HL-60 (cell line): ENCODE measurements at regions not wholly inside any gene's neighbourhood (a gene's known extent, or its start where the extent isn't known, plus 50 kb on each side); places are given as distances from the start of the nearest gene placed in this dataset.

Source experiments
- DNase-seq, 2 experiments: peaks; one replicate each; pipeline ENCODE4 v3.0.0-alpha.2; 2010 to 2020; ENCODE audit warnings: low read depth in 1 of 2, low spot score in 1 of 2
- H3K27ac ChIP-seq: fragments of 250-450 bp; sonication (Bioruptor Pico); replicated peaks from 2 replicates; pipeline ENCODE4 v1.5.1; 2020; ENCODE audit warnings: mild to moderate bottlenecking, moderate library complexity
- H3K27me3 ChIP-seq: fragments of 250-450 bp; sonication (Bioruptor Pico); 2 replicates; pipeline ENCODE4 v1.5.1; 2021; ENCODE audit warnings: mild to moderate bottlenecking, moderate library complexity; ENCODE audit not compliant: insufficient read depth, poor library complexity, severe bottlenecking
- H3K4me3 ChIP-seq: replicated peaks from 2 replicates; pipeline ENCODE4 v1.5.1; 2011; ENCODE audit warnings: mild to moderate bottlenecking, control low read depth, low read length; ENCODE audit not compliant: insufficient read depth
- GABPA ChIP-seq: IDR thresholded peaks from 2 replicates; pipeline ENCODE4 v1.6.1; 2012; ENCODE audit warnings: low read depth
- POLR2AphosphoS5 ChIP-seq: IDR thresholded peaks from 2 replicates; pipeline ENCODE4 v1.6.1; 2012; ENCODE audit warnings: low read depth
- SPI1 ChIP-seq: IDR thresholded peaks from 2 replicates; pipeline ENCODE4 v1.6.1; 2012; ENCODE audit warnings: low read depth, mild to moderate bottlenecking, borderline replicate concordance
- TF ChIP-seq, protein P1 (sequence below): IDR thresholded peaks from 2 replicates; pipeline ENCODE4 v1.6.1; 2012; ENCODE audit warnings: low read depth; ENCODE audit not compliant: insufficient replicate concordance
- TF ChIP-seq, protein P2 (sequence below): IDR thresholded peaks from one replicate; pipeline ENCODE4 v1.5.1; 2011; ENCODE audit warnings: low read length, control low read depth, inconsistent platforms; ENCODE audit not compliant: insufficient read depth

DNA sequence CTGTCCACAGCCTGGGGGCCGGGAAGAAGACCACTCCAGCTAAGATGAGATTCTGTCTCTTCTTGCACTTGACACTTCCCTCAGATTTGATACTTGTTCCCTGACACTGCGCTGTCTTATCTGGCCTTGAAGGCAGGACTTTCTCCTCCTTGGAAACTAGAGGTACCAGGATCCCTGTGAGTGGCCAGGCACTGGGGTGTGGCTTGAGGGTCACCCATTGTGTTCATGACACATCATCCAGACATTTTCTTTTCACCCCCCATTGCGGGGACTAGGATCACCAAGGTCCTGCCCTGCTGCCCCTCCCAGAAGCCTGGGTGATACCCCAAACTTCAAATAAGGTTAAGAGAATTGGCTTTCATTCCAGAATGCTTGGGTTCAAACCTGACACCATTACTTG is 103.3 kb downstream of the NDFIP1 start:
- Histone ChIP-seq H3K27me3 (peaks cover 6% of the 10 kb centered on the region), H3K27ac (no peak overlapping the region), H3K4me3 (no peak overlapping the region)
- no peak for TF ChIP-seq SPI1
- no peak for TF ChIP-seq POLR2AphosphoS5
- TF ChIP-seq, protein P1, sequence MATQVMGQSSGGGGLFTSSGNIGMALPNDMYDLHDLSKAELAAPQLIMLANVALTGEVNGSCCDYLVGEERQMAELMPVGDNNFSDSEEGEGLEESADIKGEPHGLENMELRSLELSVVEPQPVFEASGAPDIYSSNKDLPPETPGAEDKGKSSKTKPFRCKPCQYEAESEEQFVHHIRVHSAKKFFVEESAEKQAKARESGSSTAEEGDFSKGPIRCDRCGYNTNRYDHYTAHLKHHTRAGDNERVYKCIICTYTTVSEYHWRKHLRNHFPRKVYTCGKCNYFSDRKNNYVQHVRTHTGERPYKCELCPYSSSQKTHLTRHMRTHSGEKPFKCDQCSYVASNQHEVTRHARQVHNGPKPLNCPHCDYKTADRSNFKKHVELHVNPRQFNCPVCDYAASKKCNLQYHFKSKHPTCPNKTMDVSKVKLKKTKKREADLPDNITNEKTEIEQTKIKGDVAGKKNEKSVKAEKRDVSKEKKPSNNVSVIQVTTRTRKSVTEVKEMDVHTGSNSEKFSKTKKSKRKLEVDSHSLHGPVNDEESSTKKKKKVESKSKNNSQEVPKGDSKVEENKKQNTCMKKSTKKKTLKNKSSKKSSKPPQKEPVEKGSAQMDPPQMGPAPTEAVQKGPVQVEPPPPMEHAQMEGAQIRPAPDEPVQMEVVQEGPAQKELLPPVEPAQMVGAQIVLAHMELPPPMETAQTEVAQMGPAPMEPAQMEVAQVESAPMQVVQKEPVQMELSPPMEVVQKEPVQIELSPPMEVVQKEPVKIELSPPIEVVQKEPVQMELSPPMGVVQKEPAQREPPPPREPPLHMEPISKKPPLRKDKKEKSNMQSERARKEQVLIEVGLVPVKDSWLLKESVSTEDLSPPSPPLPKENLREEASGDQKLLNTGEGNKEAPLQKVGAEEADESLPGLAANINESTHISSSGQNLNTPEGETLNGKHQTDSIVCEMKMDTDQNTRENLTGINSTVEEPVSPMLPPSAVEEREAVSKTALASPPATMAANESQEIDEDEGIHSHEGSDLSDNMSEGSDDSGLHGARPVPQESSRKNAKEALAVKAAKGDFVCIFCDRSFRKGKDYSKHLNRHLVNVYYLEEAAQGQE, result no peak
- TF ChIP-seq, protein P2, sequence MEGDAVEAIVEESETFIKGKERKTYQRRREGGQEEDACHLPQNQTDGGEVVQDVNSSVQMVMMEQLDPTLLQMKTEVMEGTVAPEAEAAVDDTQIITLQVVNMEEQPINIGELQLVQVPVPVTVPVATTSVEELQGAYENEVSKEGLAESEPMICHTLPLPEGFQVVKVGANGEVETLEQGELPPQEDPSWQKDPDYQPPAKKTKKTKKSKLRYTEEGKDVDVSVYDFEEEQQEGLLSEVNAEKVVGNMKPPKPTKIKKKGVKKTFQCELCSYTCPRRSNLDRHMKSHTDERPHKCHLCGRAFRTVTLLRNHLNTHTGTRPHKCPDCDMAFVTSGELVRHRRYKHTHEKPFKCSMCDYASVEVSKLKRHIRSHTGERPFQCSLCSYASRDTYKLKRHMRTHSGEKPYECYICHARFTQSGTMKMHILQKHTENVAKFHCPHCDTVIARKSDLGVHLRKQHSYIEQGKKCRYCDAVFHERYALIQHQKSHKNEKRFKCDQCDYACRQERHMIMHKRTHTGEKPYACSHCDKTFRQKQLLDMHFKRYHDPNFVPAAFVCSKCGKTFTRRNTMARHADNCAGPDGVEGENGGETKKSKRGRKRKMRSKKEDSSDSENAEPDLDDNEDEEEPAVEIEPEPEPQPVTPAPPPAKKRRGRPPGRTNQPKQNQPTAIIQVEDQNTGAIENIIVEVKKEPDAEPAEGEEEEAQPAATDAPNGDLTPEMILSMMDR, result no peak
- no peak for TF ChIP-seq GABPA
- DNase-seq, result no peak

DNA sequence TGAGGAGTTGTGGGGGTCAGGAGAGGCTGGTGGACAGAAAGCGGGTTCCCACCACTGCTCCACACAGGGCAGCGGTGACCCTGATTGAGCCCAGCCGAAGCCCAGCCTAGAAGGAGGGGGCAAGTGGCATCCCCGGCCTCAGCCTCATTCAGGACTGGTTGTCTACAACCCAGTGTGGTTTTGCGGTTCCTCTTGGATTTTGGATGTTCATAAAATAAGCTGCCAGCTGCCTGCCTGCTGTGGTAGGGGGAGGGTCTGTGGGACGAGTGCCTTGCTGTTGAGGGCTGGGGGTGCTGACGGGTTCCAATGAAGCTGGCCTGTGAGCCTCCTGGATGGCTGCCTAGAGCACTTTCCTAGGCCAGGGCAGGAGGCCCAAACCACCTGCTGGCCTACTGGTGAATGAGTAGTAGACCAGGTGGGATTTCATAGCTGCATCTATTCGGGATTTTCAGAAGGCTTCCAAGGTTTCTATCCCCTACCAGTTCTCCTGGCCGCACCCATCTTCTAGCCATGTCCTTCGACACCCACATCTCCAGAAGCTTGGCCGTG is 102.4 kb downstream of the NDFIP1 start:
- DNase-seq, result no peak
- Histone ChIP-seq H3K27ac (no peak overlapping the region), H3K4me3 (no peak overlapping the region), H3K27me3 (peaks cover 6% of the 10 kb centered on the region)
- no peak for TF ChIP-seq SPI1
- TF ChIP-seq, protein P1, result no peak

DNA sequence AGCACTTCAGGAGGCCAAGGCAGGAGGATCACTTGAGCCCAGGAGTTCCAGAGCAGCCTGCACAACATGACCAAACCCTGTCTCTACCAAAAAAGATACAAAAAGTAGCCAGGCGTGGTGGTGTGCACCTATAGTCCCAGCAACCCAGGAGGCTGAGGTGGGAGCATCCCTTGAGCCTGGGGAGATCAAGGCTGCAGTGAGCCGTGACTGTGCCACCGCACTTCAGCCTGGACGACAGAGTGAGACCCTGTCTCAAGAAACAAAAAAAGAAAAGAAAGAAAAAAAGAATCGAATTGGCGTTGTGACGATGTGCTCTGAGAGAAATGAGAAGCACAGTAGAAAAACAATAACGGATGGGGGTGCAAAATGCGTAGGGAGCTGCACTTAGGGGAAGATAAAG is 101.4 kb downstream of the NDFIP1 start:
- no peak overlapping the region for H3K4me3 ChIP-seq
- DNase-seq, result no peak
- peaks cover 6% of the 10 kb centered on the region for H3K27me3 ChIP-seq
- TF ChIP-seq, protein P2, result no peak
- TF ChIP-seq POLR2AphosphoS5 (no peak), SPI1 (no peak), GABPA (no peak)
- TF ChIP-seq, protein P1, result no peak
- no peak overlapping the region for H3K27ac ChIP-seq
